Retinal pigment epithelial cell (primary cell): ENCODE measurements at regions not wholly inside any gene's neighbourhood (a gene's known extent, or its start where the extent isn't known, plus 50 kb on each side); places are given as distances from the start of the nearest gene placed in this dataset.

Source experiments
- DNase-seq: peaks from one replicate; pipeline ENCODE4 v3.0.0-alpha.2; 2010; ENCODE audit warnings: low read depth
- H3K4me3 ChIP-seq: 2 replicates; pipeline ENCODE4 v1.5.1; 2011; ENCODE audit warnings: mild to moderate bottlenecking, low read length, control low read depth, moderate library complexity
- TF ChIP-seq, protein P1 (sequence below): conservative IDR thresholded peaks from 2 replicates; pipeline ENCODE4 v1.5.1; 2011; ENCODE audit warnings: low read depth, low read length, control low read depth, inconsistent platforms

GRCh38 chr3:95508124-95508523 lies 1306.3 kb upstream of the EPHA6 start:
- H3K4me3 ChIP-seq: no peak overlapping the region
- TF ChIP-seq, protein P1, sequence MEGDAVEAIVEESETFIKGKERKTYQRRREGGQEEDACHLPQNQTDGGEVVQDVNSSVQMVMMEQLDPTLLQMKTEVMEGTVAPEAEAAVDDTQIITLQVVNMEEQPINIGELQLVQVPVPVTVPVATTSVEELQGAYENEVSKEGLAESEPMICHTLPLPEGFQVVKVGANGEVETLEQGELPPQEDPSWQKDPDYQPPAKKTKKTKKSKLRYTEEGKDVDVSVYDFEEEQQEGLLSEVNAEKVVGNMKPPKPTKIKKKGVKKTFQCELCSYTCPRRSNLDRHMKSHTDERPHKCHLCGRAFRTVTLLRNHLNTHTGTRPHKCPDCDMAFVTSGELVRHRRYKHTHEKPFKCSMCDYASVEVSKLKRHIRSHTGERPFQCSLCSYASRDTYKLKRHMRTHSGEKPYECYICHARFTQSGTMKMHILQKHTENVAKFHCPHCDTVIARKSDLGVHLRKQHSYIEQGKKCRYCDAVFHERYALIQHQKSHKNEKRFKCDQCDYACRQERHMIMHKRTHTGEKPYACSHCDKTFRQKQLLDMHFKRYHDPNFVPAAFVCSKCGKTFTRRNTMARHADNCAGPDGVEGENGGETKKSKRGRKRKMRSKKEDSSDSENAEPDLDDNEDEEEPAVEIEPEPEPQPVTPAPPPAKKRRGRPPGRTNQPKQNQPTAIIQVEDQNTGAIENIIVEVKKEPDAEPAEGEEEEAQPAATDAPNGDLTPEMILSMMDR: no peak
- no peak for DNase-seq

GRCh38 chr3:95511828-95512227 lies 1302.6 kb upstream of the EPHA6 start:
- no peak overlapping the region for H3K4me3 ChIP-seq
- DNase-seq: no peak
- TF ChIP-seq, protein P1: no peak

- H3K4me3 ChIP-seq: no peak overlapping the region
- TF ChIP-seq, protein P1: no peak
- DNase-seq: no peak
These were observed 1300.1 kb upstream of the EPHA6 start for GRCh38 chr3:95514260-95514659.

GRCh38 chr3:95521396-95521795 lies 1293.0 kb upstream of the EPHA6 start:
- DNase-seq: no peak
- no peak overlapping the region for H3K4me3 ChIP-seq
- TF ChIP-seq, protein P1: peak; percentile 5

DNA sequence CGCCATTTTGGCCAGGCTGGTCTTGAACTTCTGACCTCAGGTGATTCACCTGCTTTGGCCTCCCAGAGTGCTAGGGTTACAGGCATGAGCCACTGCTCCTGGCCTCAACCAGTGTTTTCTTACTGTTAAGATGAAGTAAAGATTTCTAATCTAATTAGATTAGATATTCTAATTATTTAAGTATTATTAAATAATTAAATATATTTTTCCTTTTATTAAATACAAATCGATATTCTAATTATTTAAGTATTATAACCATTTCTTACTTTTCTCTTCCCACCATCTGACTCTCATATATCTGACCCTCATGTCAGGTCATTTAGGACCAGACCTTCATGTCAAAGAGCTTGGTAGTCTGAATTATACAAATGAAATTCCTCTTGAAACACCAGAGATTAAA lies 1291.9 kb upstream of the EPHA6 start:
- no peak overlapping the region for H3K4me3 ChIP-seq
- DNase-seq: no peak
- TF ChIP-seq, protein P1: no peak

GRCh38 chr3:95539950-95540483 lies 1274.4 kb upstream of the EPHA6 start:
- no peak overlapping the region for H3K4me3 ChIP-seq
- TF ChIP-seq, protein P1: no peak
- DNase-seq: no peak

GRCh38 chr3:95565502-95565901 lies 1248.9 kb upstream of the EPHA6 start:
- TF ChIP-seq, protein P1: no peak
- no peak overlapping the region for H3K4me3 ChIP-seq
- no peak for DNase-seq
